ENCODE measurements at regions not wholly inside any gene's neighbourhood (a gene's known extent, or its start where the extent isn't known, plus 50 kb on each side); places are given as distances from the start of the nearest gene placed in this dataset.
"Not testable (repeated sequence)": the region's sequence is repeated elsewhere in the genome, so short reads cannot be mapped to it uniquely, and the experiment has no call there.

DNA sequence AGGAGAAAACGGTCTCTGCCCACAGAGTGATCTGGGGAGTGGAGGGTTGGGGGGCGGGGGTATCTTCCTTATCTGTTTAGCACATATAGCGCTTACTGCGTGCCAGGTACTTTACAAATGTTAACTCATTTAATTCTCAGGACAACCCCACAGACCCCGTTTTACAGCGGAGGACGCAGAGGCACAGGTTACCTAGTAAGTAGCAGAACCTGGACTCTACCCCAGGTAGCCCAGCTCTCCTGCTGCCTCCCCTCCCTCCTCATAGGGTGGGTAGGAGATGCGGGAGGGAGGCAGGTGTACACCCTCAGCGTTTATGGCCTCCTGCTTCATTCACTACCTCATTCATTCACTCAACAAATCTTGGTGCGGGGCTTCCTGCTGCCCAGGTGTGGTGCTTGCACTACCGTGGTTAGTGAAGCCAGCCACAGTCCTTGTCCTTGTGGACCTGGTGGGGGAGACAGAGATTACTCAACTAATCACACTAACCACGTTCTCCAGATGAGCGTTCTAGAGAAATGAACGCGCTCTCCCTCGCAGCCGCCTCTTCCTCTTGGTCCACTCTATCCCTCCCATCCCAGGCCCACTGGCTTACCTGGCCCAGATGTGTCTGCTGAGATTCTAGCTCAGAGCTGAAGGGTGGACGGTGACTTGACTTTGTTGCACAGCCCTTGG is 102.0 kb downstream of the IER5 start:
- in situ Hi-C loops (cut with HindIII; ENCODE audit: low sequenced_read_pairs), result no loop called here

DNA sequence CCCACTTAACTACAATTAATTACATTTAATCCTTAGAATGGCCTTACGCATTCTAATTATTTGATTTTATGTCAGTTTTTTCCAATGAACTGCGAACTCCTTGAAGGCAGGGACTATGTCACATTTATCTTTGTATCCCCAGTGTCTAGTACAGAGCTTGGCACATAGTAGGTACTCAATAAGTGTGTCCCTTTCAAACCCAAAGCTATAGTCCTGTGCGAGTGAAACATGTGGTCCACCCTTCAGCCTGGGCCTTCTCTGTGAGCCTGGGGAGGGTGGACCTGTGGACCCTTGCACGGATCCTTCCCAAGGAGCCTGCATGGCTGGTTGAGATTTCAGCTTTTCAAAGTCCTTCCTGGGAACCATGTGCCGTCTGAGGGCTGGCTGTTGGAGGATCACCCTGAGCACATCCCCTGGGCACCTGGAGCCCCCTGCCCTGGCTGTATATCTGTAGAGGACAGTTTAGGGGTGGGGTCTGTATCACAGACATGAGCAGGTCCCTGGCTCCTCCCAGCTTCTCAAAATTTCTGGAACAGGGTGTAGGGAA is 103.1 kb downstream of the IER5 start:
- in situ Hi-C loops (cut with HindIII; ENCODE audit: low sequenced_read_pairs), result no loop called here

DNA sequence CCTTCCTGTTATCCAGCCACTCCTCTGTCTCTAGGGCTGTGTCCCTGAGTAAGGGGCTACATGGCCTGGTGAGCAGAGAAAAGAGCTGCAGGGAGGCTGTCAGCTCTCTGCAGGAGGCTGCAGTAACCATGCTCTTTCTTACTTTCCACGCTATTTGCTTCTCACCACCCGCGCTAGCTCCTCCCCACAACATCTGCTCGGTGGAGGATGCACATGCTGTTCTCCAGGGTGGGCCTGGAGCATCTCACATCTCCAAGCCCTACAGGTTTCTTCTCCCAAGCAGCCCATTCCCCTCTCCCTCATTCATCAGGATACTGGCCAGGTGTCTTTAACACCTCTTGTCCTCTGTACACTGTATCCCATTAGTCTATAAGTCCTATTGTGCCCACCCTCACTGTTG is 103.8 kb downstream of the IER5 start:
- in situ Hi-C loops (cut with HindIII; ENCODE audit: low sequenced_read_pairs), result no loop called here

GRCh38 chr1:181202986-181203555 is 114.6 kb downstream of the IER5 start:
- in situ Hi-C loops (cut with HindIII; ENCODE audit: low sequenced_read_pairs), result no loop called here

GRCh38 chr1:181204530-181204929 is 116.0 kb downstream of the IER5 start:
- in situ Hi-C loops (cut with HindIII; ENCODE audit: low sequenced_read_pairs), result no loop called here

- in situ Hi-C loops (cut with HindIII; ENCODE audit: low sequenced_read_pairs), result loop anchor here (5.0 kb wide), 1 partner anchor 186 kb away; no protein-coding TSS in a partner anchor
These were observed 117.4 kb downstream of the IER5 start for GRCh38 chr1:181205901-181206300.

GRCh38 chr1:181206513-181206912 is 118.0 kb downstream of the IER5 start:
- in situ Hi-C loops (cut with HindIII; ENCODE audit: low sequenced_read_pairs), result loop anchor here (5.0 kb wide), 1 partner anchor 186 kb away; no protein-coding TSS in a partner anchor

DNA sequence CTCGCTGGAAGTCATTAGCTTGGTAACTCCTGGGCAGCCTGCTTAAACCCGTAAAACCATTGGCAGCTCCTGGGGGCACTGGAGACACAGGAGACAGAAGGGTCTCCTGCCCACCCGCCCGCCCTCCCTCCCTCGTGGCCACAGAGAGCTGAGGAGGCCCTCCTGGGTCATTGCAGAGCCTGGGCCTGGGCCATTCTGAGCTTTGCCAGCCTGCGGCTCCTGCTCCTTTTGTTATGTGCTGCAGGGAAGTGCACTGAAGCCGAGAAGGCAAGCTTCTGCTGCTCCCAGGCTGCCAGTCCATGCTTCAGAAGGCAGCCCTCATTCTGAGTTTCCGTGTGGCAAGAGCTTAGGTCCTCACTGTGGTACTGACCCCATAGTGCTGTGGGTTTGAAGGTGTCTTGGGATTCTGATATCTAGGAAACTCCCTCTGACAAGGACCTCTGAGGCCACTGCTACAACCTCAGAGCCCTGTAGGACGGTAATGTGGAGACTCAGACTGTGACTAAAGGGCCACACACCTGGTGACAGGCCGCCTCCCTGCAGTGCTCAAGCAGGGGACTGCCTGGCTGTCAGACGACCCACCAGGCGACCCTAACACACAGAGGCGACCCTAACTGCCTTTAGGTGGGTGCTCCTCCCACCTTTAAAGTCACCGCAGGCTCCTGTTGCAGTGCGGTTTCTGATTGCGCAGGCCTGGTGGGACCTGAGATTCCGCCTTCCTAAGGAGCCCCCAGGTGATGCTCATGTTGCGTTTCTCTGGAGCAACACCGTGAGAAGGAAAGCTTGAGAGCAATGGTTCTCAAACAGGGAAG is 118.7 kb downstream of the IER5 start:
- in situ Hi-C loops (cut with HindIII; ENCODE audit: low sequenced_read_pairs), result loop anchor here (5.0 kb wide), 1 partner anchor 185 kb away; no protein-coding TSS in a partner anchor

DNA sequence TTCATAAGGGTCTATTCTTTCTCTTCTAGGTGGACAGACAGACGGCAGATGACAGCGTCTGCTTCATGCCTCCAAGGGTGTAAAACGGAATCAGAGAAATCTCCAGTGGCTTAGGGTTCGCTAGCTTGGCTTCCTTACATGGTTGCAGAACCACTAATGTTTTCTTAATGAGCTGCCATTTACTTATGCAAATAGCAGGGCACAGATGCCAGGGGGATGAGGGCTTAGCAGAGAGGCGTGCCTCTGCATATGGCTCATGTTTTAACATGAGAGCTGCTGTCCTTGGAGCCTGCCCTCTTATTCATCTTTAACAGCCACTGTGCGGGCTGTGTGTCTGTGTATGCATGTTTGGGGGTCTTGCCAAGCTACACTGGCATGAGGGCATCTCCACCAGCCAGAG is 119.6 kb downstream of the IER5 start:
- in situ Hi-C loops (cut with HindIII; ENCODE audit: low sequenced_read_pairs), result loop anchor here (5.0 kb wide), 1 partner anchor 184 kb away; no protein-coding TSS in a partner anchor

GRCh38 chr1:181208967-181209366 is 120.5 kb downstream of the IER5 start:
- in situ Hi-C loops (cut with HindIII; ENCODE audit: low sequenced_read_pairs), result loop anchor here (5.0 kb wide), 1 partner anchor 183 kb away; no protein-coding TSS in a partner anchor

DNA sequence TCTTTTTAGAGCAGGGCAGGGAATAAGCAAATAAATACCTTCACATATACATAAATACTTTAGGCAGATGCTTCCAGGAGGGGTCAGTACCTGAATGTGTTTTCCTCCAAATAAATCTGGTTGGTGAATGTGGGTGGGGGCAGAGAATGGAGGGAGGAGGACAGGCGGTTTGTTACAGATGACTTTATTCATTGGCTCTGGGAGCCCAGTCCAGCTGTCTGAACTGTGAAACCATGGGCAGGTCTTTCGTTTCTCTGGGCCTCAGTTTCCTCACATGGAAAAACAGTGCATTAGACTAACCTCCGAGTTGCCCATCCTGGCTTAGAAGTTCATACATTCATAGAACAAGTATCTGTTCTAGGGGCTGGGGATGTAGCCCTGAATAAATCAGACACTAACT is 124.6 kb downstream of the IER5 start:
- in situ Hi-C loops (cut with HindIII; ENCODE audit: low sequenced_read_pairs), result no loop called here

DNA sequence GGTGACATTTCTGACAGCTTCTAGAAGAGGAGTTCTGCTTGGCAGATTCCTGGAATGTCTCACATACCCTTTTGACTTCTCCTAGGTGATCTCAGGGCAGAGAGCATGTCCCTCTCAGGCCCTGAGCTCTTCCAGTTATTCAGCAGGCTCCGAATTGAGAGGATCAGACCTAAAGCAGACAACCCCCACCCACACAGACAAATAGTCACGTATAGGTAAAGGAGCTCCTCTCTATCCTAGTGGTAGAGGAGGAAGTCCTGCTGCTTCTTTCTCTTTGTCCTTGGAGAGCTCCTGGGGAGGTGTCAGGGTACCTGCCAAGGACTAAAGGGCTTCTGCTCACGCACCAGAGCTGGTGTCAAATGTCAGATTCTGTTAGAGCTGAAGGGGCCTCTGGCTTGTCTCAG is 128.1 kb downstream of the IER5 start:
- in situ Hi-C loops (cut with HindIII; ENCODE audit: low sequenced_read_pairs), result no loop called here

GRCh38 chr1:181219938-181220337 is 131.4 kb downstream of the IER5 start:
- in situ Hi-C loops (cut with HindIII; ENCODE audit: low sequenced_read_pairs), result no loop called here

DNA sequence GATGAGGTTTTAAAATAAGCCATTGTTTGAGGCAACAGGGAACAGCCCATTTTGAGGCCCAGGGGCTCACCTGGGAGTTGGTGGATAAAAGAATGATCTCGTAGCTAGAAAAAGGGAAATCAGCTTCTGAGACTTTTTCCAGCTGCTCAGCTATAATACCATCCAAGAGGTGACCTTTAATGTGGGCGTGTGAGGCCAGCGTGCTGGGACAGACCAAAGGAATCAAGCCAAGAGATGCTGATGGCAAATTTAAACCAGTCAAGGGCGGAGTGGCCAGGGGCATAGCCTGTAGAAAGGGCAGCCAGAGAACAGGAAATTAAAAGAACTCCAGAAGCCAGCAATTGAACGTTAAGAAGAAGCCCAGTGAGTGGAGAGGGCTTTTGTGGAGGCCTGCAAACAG is 132.6 kb downstream of the IER5 start:
- in situ Hi-C loops (cut with HindIII; ENCODE audit: low sequenced_read_pairs), result no loop called here

DNA sequence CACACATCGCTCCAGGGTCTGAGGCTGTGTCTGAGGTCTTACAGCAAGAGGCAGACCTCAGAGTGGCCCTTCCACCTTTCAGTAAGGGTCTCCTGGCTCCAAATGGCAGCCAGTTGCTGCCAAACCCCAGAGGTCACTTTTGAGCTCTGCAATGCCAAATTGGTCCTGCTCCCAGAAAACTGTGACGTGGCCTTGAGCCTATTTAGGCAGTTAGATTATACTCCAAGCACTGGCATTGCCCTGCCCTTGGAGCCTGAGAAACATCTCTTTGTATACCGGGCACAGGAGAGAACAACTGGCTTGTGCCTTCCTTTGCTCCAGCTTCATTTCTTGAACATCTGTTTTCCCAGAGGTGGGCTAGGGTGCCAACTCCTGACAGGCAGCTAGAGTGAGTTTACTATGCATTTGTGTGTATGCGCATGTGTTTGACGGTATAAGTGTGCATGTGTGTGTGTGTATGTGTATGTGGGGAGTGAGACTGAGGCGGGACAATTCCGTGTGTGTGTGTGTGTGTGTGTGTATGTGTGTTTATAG is 134.5 kb downstream of the IER5 start:
- in situ Hi-C loops (cut with HindIII; ENCODE audit: low sequenced_read_pairs), result no loop called here

- in situ Hi-C loops (cut with HindIII; ENCODE audit: low sequenced_read_pairs), result not testable (repeated sequence)
These were observed 138.2 kb downstream of the IER5 start for GRCh38 chr1:181226728-181227127.

GRCh38 chr1:181239086-181239485 is 150.6 kb downstream of the IER5 start:
- in situ Hi-C loops (cut with HindIII; ENCODE audit: low sequenced_read_pairs), result no loop called here

- in situ Hi-C loops (cut with HindIII; ENCODE audit: low sequenced_read_pairs), result not testable (repeated sequence)
These were observed 157.8 kb downstream of the IER5 start for GRCh38 chr1:181246320-181246719.

- in situ Hi-C loops (cut with HindIII; ENCODE audit: low sequenced_read_pairs), result not testable (repeated sequence)
These were observed 159.9 kb downstream of the IER5 start for GRCh38 chr1:181248361-181248760.

DNA sequence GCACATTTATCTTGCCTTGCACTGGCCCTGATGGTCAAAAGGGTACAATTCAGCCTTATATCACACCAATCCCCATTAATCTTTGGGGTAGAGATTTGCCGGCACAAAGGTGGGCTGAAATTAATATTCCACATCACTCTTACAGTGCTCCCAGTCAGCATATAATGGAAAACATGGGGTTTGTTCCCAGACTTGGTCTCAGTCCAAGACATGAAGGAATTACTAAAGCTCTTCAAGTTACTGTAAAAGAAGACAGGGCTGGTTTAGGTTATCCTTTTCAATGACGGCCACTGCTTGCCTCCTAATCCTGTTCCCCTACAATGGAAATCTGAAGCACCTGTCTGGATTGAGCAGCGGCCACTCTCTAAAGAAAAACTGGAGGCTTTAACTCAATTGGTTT is 160.7 kb downstream of the IER5 start:
- in situ Hi-C loops (cut with HindIII; ENCODE audit: low sequenced_read_pairs), result no loop called here

DNA sequence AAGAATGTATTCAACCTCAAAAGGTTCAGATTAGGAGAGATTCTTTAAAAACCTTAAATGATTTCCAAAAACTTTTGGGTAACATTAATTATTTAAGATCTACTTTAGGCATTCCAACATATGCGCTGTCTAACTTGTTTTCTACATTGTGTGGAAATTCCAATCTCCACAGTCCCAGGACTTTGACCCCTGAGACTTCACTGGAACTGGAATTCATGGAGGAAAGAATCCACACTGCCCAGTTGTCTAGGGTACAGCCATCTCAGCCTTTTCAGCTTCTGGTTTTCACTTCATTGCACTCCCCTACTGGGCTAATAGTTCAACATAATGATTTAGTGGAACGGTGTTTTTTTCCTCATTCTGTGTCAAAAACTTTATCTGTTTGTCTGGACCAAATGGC is 161.5 kb downstream of the IER5 start:
- in situ Hi-C loops (cut with HindIII; ENCODE audit: low sequenced_read_pairs), result no loop called here

Measured in endothelial cell of hepatic sinusoid (primary cell).